Neural progenitor cell (in vitro differentiated cells): ENCODE measurements at regions not wholly inside any gene's neighbourhood (a gene's known extent, or its start where the extent isn't known, plus 50 kb on each side); places are given as distances from the start of the nearest gene placed in this dataset.

ENCODE experiments used
- DNase-seq: peaks from one replicate; pipeline ENCODE4 v3.0.0-alpha.2; 2016; ENCODE audit warnings: low spot score
- H2AFZ ChIP-seq: fragments of 200-600 bp; sonication (generic); replicated peaks from 2 replicates; pipeline ENCODE4 v1.6.1; 2016; ENCODE audit warnings: antibody characterized with exemption
- H3F3A ChIP-seq: fragments of 200-600 bp; sonication (generic); 2 replicates; pipeline ENCODE4 v1.6.1; 2016; ENCODE audit warnings: antibody characterized with exemption, low read depth
- H3K27ac ChIP-seq: fragments of 200-600 bp; sonication (generic); 2 replicates; pipeline ENCODE4 v1.5.1; 2016; ENCODE audit warnings: mild to moderate bottlenecking
- H3K27me3 ChIP-seq: fragments of 200-600 bp; sonication (generic); 2 replicates; pipeline ENCODE4 v1.6.1; 2016; ENCODE audit warnings: mild to moderate bottlenecking, moderate library complexity
- H3K36me3 ChIP-seq: fragments of 200-600 bp; sonication (generic); 2 replicates; pipeline ENCODE4 v1.5.1; 2016
- H3K4me1 ChIP-seq: fragments of 200-600 bp; sonication (generic); 2 replicates; pipeline ENCODE4 v1.6.1; 2016; ENCODE audit warnings: mixed run types
- H3K4me2 ChIP-seq: fragments of 200-600 bp; sonication (generic); 2 replicates; pipeline ENCODE4 v1.6.1; 2016
- H3K4me3 ChIP-seq: fragments of 200-600 bp; sonication (generic); 2 replicates; pipeline ENCODE4 v1.5.1; 2016
- H3K79me2 ChIP-seq: fragments of 200-600 bp; sonication (generic); 2 replicates; pipeline ENCODE4 v1.6.1; 2016; ENCODE audit warnings: low read depth
- H3K9ac ChIP-seq: fragments of 200-600 bp; sonication (generic); 2 replicates; pipeline ENCODE4 v1.6.1; 2016
- H3K9me3 ChIP-seq: fragments of 200-600 bp; sonication (generic); 2 replicates; pipeline ENCODE4 v1.5.1; 2016; ENCODE audit warnings: low read depth
- H4K20me1 ChIP-seq: fragments of 200-600 bp; sonication (generic); 2 replicates; pipeline ENCODE4 v1.6.1; 2016; ENCODE audit warnings: low read depth
- H3K27ac Mint-ChIP-seq: 3 replicates; pipeline ENCODE4 v1.8.0; 2021; ENCODE audit warnings: mixed read lengths
- H3K27me3 Mint-ChIP-seq: 2 replicates; pipeline ENCODE4 v1.8.0; 2022; ENCODE audit warnings: low read depth, mild to moderate bottlenecking, inconsistent platforms, moderate library complexity, mixed read lengths; ENCODE audit not compliant: insufficient read depth
- H3K36me3 Mint-ChIP-seq: 3 replicates; pipeline ENCODE4 v1.8.0; 2021; ENCODE audit warnings: mixed read lengths
- H3K4me1 Mint-ChIP-seq: 3 replicates; pipeline ENCODE4 v1.8.0; 2021; ENCODE audit warnings: mixed read lengths
- H3K4me3 Mint-ChIP-seq: 3 replicates; pipeline ENCODE4 v1.8.0; 2021; ENCODE audit warnings: mild to moderate bottlenecking, moderate library complexity, mixed read lengths
- H3K9me3 Mint-ChIP-seq: 3 replicates; pipeline ENCODE4 v1.8.0; 2020; ENCODE audit warnings: mixed read lengths
- EZH2 ChIP-seq: fragments of 200-600 bp; sonication (generic); IDR thresholded peaks from 2 replicates; pipeline ENCODE4 v1.6.1; 2017; ENCODE audit warnings: antibody characterized with exemption, mild to moderate bottlenecking, moderate library complexity
- EZH2phosphoT487 ChIP-seq: fragments of 200-600 bp; sonication (generic); IDR thresholded peaks from 2 replicates; pipeline ENCODE4 v1.6.1; 2017; ENCODE audit warnings: antibody characterized with exemption
- TF ChIP-seq, protein P1 (sequence below): fragments of 200-600 bp; sonication (generic); IDR thresholded peaks from 2 replicates; pipeline ENCODE4 v1.5.1; 2017; ENCODE audit warnings: antibody characterized with exemption, mild to moderate bottlenecking

DNA sequence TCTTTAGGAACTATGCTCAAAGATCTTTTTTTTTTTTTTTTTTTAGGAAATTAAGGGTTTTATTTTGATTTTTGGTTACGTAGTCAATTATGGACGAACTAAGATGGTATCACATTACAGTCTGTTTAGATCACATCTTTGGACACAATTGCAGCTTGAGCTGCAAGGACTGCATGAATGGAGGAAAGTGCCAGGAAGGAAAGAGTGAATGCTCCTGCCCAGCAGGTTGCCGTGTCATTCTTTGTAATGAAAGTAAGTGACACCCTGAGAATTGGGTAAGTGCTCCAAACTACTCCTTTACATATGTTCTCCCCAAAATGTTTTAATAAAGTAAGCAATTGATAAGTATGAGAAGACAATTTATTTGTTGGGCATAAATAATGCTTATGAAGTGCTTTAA lies 716.5 kb upstream of the GOLIM4 start:
- Histone ChIP-seq H3F3A (peaks cover 13% of the 10 kb centered on the region), H3K27ac (no peak overlapping the region), H3K36me3 (no peaks in the 10 kb centered on the region), H4K20me1 (peaks cover 21% of the 10 kb centered on the region), H3K9me3 (no peaks in the 10 kb centered on the region), H3K4me2 (peak overlapping the region; percentile 30), H3K27me3 (peaks cover 30% of the 10 kb centered on the region), H2AFZ (no peak overlapping the region), H3K79me2 (no peaks in the 10 kb centered on the region), H3K4me3 (no peak overlapping the region), H3K9ac (no peak overlapping the region), H3K4me1 (peaks cover 35% of the 10 kb centered on the region)
- TF ChIP-seq EZH2phosphoT487 (peak; percentile 100), EZH2 (no peak)
- TF ChIP-seq, protein P1, sequence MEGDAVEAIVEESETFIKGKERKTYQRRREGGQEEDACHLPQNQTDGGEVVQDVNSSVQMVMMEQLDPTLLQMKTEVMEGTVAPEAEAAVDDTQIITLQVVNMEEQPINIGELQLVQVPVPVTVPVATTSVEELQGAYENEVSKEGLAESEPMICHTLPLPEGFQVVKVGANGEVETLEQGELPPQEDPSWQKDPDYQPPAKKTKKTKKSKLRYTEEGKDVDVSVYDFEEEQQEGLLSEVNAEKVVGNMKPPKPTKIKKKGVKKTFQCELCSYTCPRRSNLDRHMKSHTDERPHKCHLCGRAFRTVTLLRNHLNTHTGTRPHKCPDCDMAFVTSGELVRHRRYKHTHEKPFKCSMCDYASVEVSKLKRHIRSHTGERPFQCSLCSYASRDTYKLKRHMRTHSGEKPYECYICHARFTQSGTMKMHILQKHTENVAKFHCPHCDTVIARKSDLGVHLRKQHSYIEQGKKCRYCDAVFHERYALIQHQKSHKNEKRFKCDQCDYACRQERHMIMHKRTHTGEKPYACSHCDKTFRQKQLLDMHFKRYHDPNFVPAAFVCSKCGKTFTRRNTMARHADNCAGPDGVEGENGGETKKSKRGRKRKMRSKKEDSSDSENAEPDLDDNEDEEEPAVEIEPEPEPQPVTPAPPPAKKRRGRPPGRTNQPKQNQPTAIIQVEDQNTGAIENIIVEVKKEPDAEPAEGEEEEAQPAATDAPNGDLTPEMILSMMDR: no peak
- Mint-ChIP-seq H3K4me1 (peaks cover 79% of the 10 kb centered on the region), H3K27me3 (no peaks in the 10 kb centered on the region), H3K36me3 (peaks cover 8% of the 10 kb centered on the region), H3K9me3 (no peaks in the 10 kb centered on the region), H3K4me3 (peak overlapping the region; percentile 21), H3K27ac (peak overlapping the region; percentile 97)
- DNase-seq: peak; percentile 93

DNA sequence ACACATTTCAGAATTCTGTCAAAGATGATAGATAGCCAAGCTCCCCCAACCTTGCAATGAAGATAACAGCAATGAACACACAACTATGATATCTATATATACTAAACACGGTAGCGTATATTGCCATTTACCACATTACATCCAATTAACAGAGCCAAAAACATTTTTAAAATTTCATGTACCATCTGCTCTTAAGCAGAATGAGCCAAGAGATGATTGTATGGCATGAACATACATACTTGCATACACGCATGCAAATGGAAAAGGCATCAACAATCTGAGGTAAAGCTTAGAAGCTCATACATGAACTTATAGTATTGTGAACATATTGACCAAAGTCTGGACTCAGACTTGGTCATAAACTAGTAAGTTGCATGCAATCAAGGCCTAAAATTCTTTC lies 712.9 kb upstream of the GOLIM4 start:
- DNase-seq: no peak
- Histone ChIP-seq H3K27ac (no peak overlapping the region), H3K4me2 (no peak overlapping the region), H3F3A (peaks cover 13% of the 10 kb centered on the region), H3K36me3 (no peaks in the 10 kb centered on the region), H3K9ac (no peak overlapping the region), H3K9me3 (no peaks in the 10 kb centered on the region), H3K79me2 (no peaks in the 10 kb centered on the region), H2AFZ (no peak overlapping the region), H4K20me1 (peaks cover 20% of the 10 kb centered on the region), H3K27me3 (peaks cover 25% of the 10 kb centered on the region), H3K4me3 (no peak overlapping the region), H3K4me1 (peaks cover 33% of the 10 kb centered on the region)
- peaks cover 8% of the 10 kb centered on the region for H3K36me3 Mint-ChIP-seq
- TF ChIP-seq EZH2phosphoT487: no peak
- TF ChIP-seq, protein P1: no peak
- TF ChIP-seq EZH2: no peak
- peaks cover 75% of the 10 kb centered on the region for H3K4me1 Mint-ChIP-seq
- no peaks in the 10 kb centered on the region for H3K9me3 Mint-ChIP-seq
- no peak overlapping the region for H3K4me3 Mint-ChIP-seq
- peak overlapping the region; percentile 80 for H3K27ac Mint-ChIP-seq
- H3K27me3 Mint-ChIP-seq: no peaks in the 10 kb centered on the region

DNA sequence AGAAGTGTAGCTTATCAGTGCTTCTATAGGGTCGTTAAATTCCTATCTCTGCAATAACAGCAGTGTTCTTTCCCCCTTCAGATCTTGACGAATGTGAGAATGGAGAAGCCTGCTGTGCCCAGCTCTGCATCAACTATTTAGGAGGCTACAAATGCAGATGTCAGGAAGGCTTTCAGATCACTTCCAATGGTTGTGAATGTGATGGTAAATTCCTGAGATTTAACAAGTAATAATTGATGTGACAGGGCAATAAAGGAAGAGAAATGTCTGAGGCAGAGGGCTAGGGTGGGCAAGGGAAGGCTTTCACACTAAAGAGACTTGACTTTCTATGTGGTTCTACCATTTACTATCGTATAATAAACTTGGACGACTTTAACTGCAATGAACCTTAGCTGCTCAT lies 711.7 kb upstream of the GOLIM4 start:
- Histone ChIP-seq H2AFZ (no peak overlapping the region), H3K4me3 (no peak overlapping the region)

More for the DNA sequence above, 711.7 kb upstream of the GOLIM4 start:
- no peaks in the 10 kb centered on the region for H3K27me3 Mint-ChIP-seq
- H3K4me3 Mint-ChIP-seq: peak overlapping the region; percentile 17
- Histone ChIP-seq H3K27ac (no peak overlapping the region), H3F3A (peaks cover 7% of the 10 kb centered on the region), H4K20me1 (peaks cover 8% of the 10 kb centered on the region), H3K4me2 (peak overlapping the region; percentile 10), H3K79me2 (no peaks in the 10 kb centered on the region), H3K9me3 (no peaks in the 10 kb centered on the region), H3K9ac (no peak overlapping the region), H3K36me3 (no peaks in the 10 kb centered on the region), H3K4me1 (peaks cover 22% of the 10 kb centered on the region), H3K27me3 (peaks cover 14% of the 10 kb centered on the region)
- peaks cover 8% of the 10 kb centered on the region for H3K36me3 Mint-ChIP-seq
- peak; percentile 65 for DNase-seq
- peak overlapping the region; percentile 96 for H3K27ac Mint-ChIP-seq
- no peaks in the 10 kb centered on the region for H3K9me3 Mint-ChIP-seq
- TF ChIP-seq EZH2 (no peak), EZH2phosphoT487 (no peak)
- TF ChIP-seq, protein P1: no peak
- peaks cover 74% of the 10 kb centered on the region for H3K4me1 Mint-ChIP-seq
